ENCODE measurements at regions not wholly inside any gene's neighbourhood (a gene's known extent, or its start where the extent isn't known, plus 50 kb on each side); places are given as distances from the start of the nearest gene placed in this dataset.

DNA sequence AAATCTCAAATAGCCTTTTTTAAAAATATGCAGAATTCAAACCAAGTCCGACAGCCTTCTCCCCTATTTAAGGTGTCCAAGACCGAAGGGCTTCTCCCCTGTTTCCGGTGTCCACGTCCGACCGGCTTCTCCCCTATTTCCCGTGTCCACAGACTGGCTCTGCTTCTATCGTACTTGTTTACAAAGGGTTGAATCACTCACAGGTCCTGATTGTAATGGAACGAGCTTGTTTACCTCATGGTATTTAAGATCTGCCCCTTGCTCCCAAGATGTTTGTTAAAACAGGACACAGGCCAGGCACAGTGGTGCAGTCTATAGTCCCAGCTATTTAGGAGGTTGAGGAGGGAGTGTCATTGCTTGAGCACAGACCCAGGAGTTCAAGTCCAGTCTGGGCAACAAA lies 90.4 kb upstream of the ROBO2 start:
- no peaks in the 10 kb centered on the region for H3K36me3 Mint-ChIP-seq
- H3K4me1 ChIP-seq (ENCODE audit: control insufficient read depth in 1 of 2, insufficient read depth in 2 of 2, low read length in 2 of 2) = no peaks in the 10 kb centered on the region
- H3K36me3 ChIP-seq (replicated peaks in 1 of 2; ENCODE audit: control insufficient read depth in 1 of 2, insufficient read depth in 2 of 2, low read length in 2 of 2) = no peaks in the 10 kb centered on the region
- intact Hi-C loops (cut with micrococcal nuclease) = no loop called here
- peaks cover 0 to 3% (median 0%) of the 10 kb centered on the region in 3 donors for H3K27me3 Mint-ChIP-seq (ENCODE audit: low read depth in 3 of 3)
- H3K9me3 Mint-ChIP-seq = peaks cover 0 to 7% (median 1%) of the 10 kb centered on the region in 7 donors
- H4K20me1 ChIP-seq (ENCODE audit: insufficient read depth, low read length) = no peaks in the 10 kb centered on the region
- no peaks in the 10 kb centered on the region for H3K79me2 ChIP-seq (ENCODE audit: insufficient read depth, low read length)
- no peak for DNase-seq
- H3K4me2 ChIP-seq (replicated peaks; ENCODE audit: extremely low read depth, low read length, poor library complexity, severe bottlenecking) = no peak overlapping the region
- H3K27ac Mint-ChIP-seq = no peak overlapping the region
- H3K9ac ChIP-seq (ENCODE audit: insufficient read depth, low read length, poor library complexity, severe bottlenecking) = no peak overlapping the region
- WGBS (ENCODE audit: insufficient coverage) = 86% methylated on average over 9 of the region's 9 CpGs
- no peak overlapping the region for H3K27ac ChIP-seq (ENCODE audit: low read depth in 1 of 2, low read length in 2 of 2)
- peaks cover 0 to 3% of the 10 kb centered on the region in 2 donors for H3K9me3 ChIP-seq (replicated peaks in 1 of 2; ENCODE audit: control insufficient read depth in 1 of 2, insufficient read depth in 1 of 2, low read length in 2 of 2)
- H3K4me3 Mint-ChIP-seq = no peak overlapping the region
- no peak overlapping the region for H2AFZ ChIP-seq (ENCODE audit: insufficient read depth, low read depth, low read length, poor library complexity, severe bottlenecking)
- no peaks in the 10 kb centered on the region for H3K27me3 ChIP-seq (ENCODE audit: control insufficient read depth in 2 of 2, insufficient read depth in 2 of 2, low read length in 2 of 2)
- TF ChIP-seq, protein P1, sequence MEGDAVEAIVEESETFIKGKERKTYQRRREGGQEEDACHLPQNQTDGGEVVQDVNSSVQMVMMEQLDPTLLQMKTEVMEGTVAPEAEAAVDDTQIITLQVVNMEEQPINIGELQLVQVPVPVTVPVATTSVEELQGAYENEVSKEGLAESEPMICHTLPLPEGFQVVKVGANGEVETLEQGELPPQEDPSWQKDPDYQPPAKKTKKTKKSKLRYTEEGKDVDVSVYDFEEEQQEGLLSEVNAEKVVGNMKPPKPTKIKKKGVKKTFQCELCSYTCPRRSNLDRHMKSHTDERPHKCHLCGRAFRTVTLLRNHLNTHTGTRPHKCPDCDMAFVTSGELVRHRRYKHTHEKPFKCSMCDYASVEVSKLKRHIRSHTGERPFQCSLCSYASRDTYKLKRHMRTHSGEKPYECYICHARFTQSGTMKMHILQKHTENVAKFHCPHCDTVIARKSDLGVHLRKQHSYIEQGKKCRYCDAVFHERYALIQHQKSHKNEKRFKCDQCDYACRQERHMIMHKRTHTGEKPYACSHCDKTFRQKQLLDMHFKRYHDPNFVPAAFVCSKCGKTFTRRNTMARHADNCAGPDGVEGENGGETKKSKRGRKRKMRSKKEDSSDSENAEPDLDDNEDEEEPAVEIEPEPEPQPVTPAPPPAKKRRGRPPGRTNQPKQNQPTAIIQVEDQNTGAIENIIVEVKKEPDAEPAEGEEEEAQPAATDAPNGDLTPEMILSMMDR (IDR thresholded peaks at IDR 0.05) = no peak
- H3K4me3 ChIP-seq (replicated peaks in 1 of 3; ENCODE audit: low read depth in 2 of 3, low read length in 3 of 3) = no peak overlapping the region
- no peaks in the 10 kb centered on the region for H3K4me1 Mint-ChIP-seq

DNA sequence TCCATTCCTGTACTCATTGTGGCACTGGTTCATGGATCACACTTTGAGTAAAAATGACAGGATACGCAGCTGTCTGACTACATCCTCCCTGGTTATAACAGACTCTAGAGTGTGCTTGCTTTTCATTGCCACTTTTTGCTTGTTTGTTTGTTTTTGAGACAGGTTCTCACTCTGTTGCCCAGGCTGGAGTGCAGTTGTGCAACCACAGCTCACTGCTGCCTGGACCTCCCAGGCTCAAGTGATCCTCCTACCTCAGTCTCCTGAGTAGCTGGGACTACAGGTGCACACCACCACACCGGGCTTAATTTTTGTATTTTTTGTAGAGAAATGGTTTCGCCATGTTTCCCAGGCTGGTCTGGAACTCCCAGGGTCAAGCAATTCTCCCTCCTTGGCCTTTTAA lies 89.3 kb upstream of the ROBO2 start:
- Histone ChIP-seq H3K27me3 (ENCODE audit: control insufficient read depth in 2 of 2, insufficient read depth in 2 of 2, low read length in 2 of 2) (no peaks in the 10 kb centered on the region), H3K9me3 (replicated peaks in 1 of 2; ENCODE audit: control insufficient read depth in 1 of 2, insufficient read depth in 1 of 2, low read length in 2 of 2) (peaks cover 0 to 3% of the 10 kb centered on the region in 2 donors), H4K20me1 (ENCODE audit: insufficient read depth, low read length) (no peaks in the 10 kb centered on the region), H3K27ac (ENCODE audit: low read depth in 1 of 2, low read length in 2 of 2) (no peak overlapping the region), H3K79me2 (ENCODE audit: insufficient read depth, low read length) (no peaks in the 10 kb centered on the region), H3K4me3 (replicated peaks in 1 of 3; ENCODE audit: low read depth in 2 of 3, low read length in 3 of 3) (no peak overlapping the region), H2AFZ (ENCODE audit: insufficient read depth, low read depth, low read length, poor library complexity, severe bottlenecking) (no peak overlapping the region), H3K36me3 (replicated peaks in 1 of 2; ENCODE audit: control insufficient read depth in 1 of 2, insufficient read depth in 2 of 2, low read length in 2 of 2) (no peaks in the 10 kb centered on the region), H3K4me1 (ENCODE audit: control insufficient read depth in 1 of 2, insufficient read depth in 2 of 2, low read length in 2 of 2) (no peaks in the 10 kb centered on the region), H3K4me2 (replicated peaks; ENCODE audit: extremely low read depth, low read length, poor library complexity, severe bottlenecking) (no peak overlapping the region), H3K9ac (ENCODE audit: insufficient read depth, low read length, poor library complexity, severe bottlenecking) (no peak overlapping the region)
- intact Hi-C loops (cut with micrococcal nuclease) = no loop called here
- Mint-ChIP-seq H3K36me3 (no peaks in the 10 kb centered on the region), H3K4me1 (no peaks in the 10 kb centered on the region), H3K9me3 (peaks cover 0 to 2% (median 1%) of the 10 kb centered on the region in 7 donors), H3K4me3 (no peak overlapping the region), H3K27ac (no peak overlapping the region), H3K27me3 (ENCODE audit: low read depth in 3 of 3) (peaks cover 0 to 3% (median 0%) of the 10 kb centered on the region in 3 donors)
- WGBS (ENCODE audit: insufficient coverage) = 100% methylated on average over 1 of the region's 3 CpGs
- TF ChIP-seq, protein P1 (IDR thresholded peaks at IDR 0.05) = no peak
- no peak for DNase-seq
